ENCODE measurements at regions not wholly inside any gene's neighbourhood (a gene's known extent, or its start where the extent isn't known, plus 50 kb on each side); places are given as distances from the start of the nearest gene placed in this dataset.

DNA sequence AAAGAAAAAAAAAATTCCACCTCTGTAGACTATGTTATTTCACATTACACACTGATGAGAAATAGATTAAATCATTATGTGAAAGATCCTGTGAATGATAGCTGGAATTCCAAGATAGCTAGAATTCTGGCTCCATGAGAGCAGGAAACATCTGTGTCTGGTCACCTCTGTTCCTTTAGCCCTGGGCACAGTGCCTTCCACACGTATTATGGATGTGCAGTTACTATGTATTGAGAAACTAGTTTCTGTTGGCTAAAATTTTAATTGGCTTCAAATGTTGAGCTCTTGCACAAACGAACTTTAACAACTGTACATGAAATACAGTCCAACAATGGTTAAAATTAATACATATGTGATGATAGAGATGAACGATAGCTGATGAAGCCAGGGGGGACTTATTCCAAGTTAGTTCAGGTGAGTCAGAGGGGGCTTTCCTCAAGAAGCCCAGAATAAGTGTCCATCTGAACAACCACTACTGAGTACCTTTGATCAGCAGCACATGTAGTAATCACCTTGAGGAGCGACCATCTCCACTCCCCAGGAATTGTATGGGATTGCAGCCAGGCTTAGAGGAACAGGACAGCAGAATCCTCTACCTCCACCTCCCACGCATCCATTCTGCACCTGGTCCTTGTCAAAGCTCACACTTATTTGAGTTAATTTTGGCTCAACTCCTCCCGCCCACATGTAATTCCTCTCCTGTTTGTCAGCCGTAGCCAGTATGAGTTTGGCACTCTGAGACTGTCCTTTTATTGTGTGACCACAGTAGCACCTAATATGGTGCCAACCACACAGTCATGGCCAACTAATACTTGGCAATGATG is 68.6 kb downstream of the NABP1 start:
- ChIA-PET POLR2A (no interaction called here), CTCF (interaction anchor here (0.6 to 1.3 kb wide), 5 partner anchors 20 to 502 kb away, joined by 3 to 4 read pairs (median 3); no protein-coding TSS in a partner anchor)
- peak; percentile 51 for DNase-seq (ENCODE audit: low read depth)
- Histone ChIP-seq H3K36me3 (ENCODE audit: control insufficient read depth, insufficient read depth, low read length) (no peaks in the 10 kb centered on the region), H3K27me3 (ENCODE audit: control insufficient read depth, insufficient read depth, low read length) (no peaks in the 10 kb centered on the region; the same call in 1 of the 2 replicates), H3K4me3 (ENCODE audit: low read depth, low read length) (no peak overlapping the region)
- TF ChIP-seq, protein P1, sequence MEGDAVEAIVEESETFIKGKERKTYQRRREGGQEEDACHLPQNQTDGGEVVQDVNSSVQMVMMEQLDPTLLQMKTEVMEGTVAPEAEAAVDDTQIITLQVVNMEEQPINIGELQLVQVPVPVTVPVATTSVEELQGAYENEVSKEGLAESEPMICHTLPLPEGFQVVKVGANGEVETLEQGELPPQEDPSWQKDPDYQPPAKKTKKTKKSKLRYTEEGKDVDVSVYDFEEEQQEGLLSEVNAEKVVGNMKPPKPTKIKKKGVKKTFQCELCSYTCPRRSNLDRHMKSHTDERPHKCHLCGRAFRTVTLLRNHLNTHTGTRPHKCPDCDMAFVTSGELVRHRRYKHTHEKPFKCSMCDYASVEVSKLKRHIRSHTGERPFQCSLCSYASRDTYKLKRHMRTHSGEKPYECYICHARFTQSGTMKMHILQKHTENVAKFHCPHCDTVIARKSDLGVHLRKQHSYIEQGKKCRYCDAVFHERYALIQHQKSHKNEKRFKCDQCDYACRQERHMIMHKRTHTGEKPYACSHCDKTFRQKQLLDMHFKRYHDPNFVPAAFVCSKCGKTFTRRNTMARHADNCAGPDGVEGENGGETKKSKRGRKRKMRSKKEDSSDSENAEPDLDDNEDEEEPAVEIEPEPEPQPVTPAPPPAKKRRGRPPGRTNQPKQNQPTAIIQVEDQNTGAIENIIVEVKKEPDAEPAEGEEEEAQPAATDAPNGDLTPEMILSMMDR (IDR thresholded peaks at IDR 0.05; ENCODE audit: insufficient read depth, low read depth, low read length), result no peak

DNA sequence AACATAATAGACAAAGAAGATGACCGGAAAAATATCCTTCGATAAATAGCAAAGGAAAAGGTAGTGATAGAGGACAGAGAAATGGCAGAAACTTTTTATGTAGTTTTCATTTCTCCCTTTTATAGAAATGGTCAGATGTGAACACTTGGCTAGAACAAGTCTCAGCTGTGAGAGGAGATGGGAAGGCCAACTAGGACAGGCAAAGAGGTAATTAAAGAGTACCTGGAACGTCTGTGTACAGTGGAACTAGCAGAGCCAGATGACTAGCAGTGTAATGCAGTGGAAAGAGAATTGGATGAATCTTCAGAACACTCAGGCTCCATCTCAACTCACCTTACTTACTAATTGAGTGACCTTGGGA is 69.2 kb downstream of the NABP1 start:
- ChIA-PET CTCF (interaction anchor here (1.3 to 2.0 kb wide), 3 partner anchors 9 to 65 kb away, joined by 4 to 5 read pairs (median 4); no protein-coding TSS in a partner anchor), POLR2A (no interaction called here)
- TF ChIP-seq, protein P1 (IDR thresholded peaks at IDR 0.05; ENCODE audit: insufficient read depth, low read depth, low read length), result no peak
- no peak for DNase-seq (ENCODE audit: low read depth)
- Histone ChIP-seq H3K27me3 (ENCODE audit: control insufficient read depth, insufficient read depth, low read length) (no peaks in the 10 kb centered on the region; the same call in 1 of the 2 replicates), H3K36me3 (ENCODE audit: control insufficient read depth, insufficient read depth, low read length) (no peaks in the 10 kb centered on the region), H3K4me3 (ENCODE audit: low read depth, low read length) (no peak overlapping the region)

DNA sequence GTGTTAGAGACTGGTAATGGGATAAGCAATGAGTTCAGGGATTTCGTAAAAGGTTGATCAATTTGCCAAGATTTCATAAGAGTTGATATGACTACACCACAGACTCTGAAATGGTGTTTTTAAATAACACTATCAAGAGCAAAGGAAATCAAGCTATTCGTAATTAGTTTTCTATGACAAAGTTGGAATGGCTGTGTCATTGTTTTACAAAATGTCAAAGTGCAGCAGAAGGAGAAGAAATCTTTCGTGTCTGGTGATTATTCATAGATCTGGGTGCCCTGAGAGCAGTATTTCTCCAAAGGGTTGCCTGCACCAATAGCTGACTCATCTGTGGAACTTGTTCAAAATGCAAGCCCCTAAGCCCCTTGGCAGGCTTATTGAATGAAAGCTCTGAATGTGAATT is 70.1 kb downstream of the NABP1 start:
- no peak overlapping the region for H3K4me3 ChIP-seq (ENCODE audit: low read depth, low read length)
- DNase-seq (ENCODE audit: low read depth), result no peak
- no peaks in the 10 kb centered on the region; the same call in 1 of the 2 replicates for H3K27me3 ChIP-seq (ENCODE audit: control insufficient read depth, insufficient read depth, low read length)
- TF ChIP-seq, protein P1 (IDR thresholded peaks at IDR 0.05; ENCODE audit: insufficient read depth, low read depth, low read length), result no peak
- CTCF ChIA-PET, result interaction anchor here (0.5 to 2.0 kb wide), 4 partner anchors 10 to 64 kb away, joined by 4 to 5 read pairs (median 4); no protein-coding TSS in a partner anchor
- POLR2A ChIA-PET, result no interaction called here
- no peaks in the 10 kb centered on the region for H3K36me3 ChIP-seq (ENCODE audit: control insufficient read depth, insufficient read depth, low read length)

DNA sequence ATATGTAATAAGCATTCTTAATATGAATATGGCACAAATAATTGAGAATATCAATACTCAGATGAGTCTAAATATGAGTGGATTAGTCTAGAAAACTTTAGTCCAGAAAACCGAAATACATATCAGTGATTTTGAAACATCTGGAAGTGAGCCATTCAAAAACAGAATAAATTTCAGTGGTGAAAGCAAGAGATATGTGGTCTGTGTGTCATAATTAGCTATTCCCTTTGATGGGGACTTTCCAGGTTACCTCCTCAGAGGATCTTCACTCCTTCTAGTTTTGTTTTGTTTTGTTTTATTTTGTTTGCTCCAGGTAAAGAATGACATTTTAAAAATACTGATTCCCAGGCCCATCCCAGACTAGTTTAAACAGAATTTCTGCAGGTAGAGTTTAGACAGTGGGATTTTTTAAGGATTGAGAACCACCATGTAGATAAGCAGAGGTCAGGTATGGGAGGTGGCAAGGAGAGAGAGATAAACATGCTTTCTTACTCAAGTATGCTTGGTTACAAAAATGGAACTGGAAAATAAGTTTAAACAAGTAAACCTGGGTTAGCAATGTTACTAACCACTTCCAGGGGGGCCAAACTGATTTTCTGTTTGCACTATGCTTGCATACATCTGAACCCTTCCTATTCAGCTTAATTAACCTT is 70.7 kb downstream of the NABP1 start:
- POLR2A ChIA-PET, result no interaction called here
- CTCF ChIA-PET, result interaction anchor here (1.3 to 2.0 kb wide), 2 partner anchors 10 to 11 kb away, joined by 4 to 5 read pairs; no protein-coding TSS in a partner anchor
- Histone ChIP-seq H3K27me3 (ENCODE audit: control insufficient read depth, insufficient read depth, low read length) (no peaks in the 10 kb centered on the region; the same call in 1 of the 2 replicates), H3K4me3 (ENCODE audit: low read depth, low read length) (no peak overlapping the region), H3K36me3 (ENCODE audit: control insufficient read depth, insufficient read depth, low read length) (no peaks in the 10 kb centered on the region)
- TF ChIP-seq, protein P1 (IDR thresholded peaks at IDR 0.05; ENCODE audit: insufficient read depth, low read depth, low read length), result no peak
- DNase-seq (ENCODE audit: low read depth), result no peak

DNA sequence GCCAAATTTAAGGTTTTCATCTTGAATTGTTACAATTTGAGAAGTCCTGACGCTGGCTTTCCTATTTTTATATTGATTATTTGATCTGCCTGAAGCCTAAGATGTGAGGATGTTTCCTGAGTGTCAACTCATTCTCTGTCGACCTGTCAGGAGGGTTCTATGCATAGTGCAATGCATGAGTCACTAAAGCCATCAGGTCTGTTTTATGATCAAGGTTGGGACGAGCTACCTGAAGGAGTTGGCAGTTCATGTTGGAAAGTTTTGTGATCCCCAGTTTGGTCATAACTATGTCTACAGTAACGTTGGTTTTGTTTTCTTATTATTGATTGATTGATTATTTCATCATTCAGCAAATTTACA is 71.2 kb downstream of the NABP1 start:
- ChIA-PET CTCF (interaction anchor here (2.0 kb wide), 1 partner anchor 11 kb away, joined by 5 read pairs; no protein-coding TSS in a partner anchor), POLR2A (no interaction called here)
- Histone ChIP-seq H3K27me3 (ENCODE audit: control insufficient read depth, insufficient read depth, low read length) (peaks cover 1% of the 10 kb centered on the region), H3K4me3 (ENCODE audit: low read depth, low read length) (no peak overlapping the region), H3K36me3 (ENCODE audit: control insufficient read depth, insufficient read depth, low read length) (no peaks in the 10 kb centered on the region)
- TF ChIP-seq, protein P1 (IDR thresholded peaks at IDR 0.05; ENCODE audit: insufficient read depth, low read depth, low read length), result no peak
- DNase-seq (ENCODE audit: low read depth), result no peak
